ENCODE measurements at regions not wholly inside any gene's neighbourhood (a gene's known extent, or its start where the extent isn't known, plus 50 kb on each side); places are given as distances from the start of the nearest gene placed in this dataset.

- Histone ChIP-seq H3K9ac (ENCODE audit: low read length) (no peak overlapping the region), H3K27me3 (ENCODE audit: insufficient read depth, low read length) (no peaks in the 10 kb centered on the region), H4K20me1 (ENCODE audit: insufficient read depth, low read length) (no peaks in the 10 kb centered on the region), H3K4me1 (ENCODE audit: insufficient read depth, low read length, severe bottlenecking) (no peaks in the 10 kb centered on the region), H3K27ac (ENCODE audit: low read depth, low read length, poor library complexity, severe bottlenecking) (no peak overlapping the region), H3K9me3 (ENCODE audit: low read length) (no peaks in the 10 kb centered on the region), H2AFZ (ENCODE audit: low read length) (no peak overlapping the region), H3K4me2 (ENCODE audit: low read length) (no peak overlapping the region), H3F3A (ENCODE audit: insufficient read depth, low read length) (no peaks in the 10 kb centered on the region), H3K79me2 (ENCODE audit: insufficient read depth, low read length) (no peaks in the 10 kb centered on the region), H3K9me2 (ENCODE audit: low read depth, low read length) (no peaks in the 10 kb centered on the region), H3K4me3 (ENCODE audit: low read depth, low read length, poor library complexity, severe bottlenecking) (no peak overlapping the region), H3K36me3 (ENCODE audit: insufficient read depth, low read length) (no peaks in the 10 kb centered on the region)
- TF ChIP-seq EZH2 (IDR thresholded peaks at IDR 0.05; ENCODE audit: borderline replicate concordance, low read length) (no peak), CTCF (IDR thresholded peaks at IDR 0.05; ENCODE audit: low read length) (no peak)
These were observed 654.9 kb downstream of the FGF9 start for GRCh38 chr13:22325761-22326160.

GRCh38 chr13:22332416-22332815, 661.5 kb downstream of the FGF9 start:
- Histone ChIP-seq H3K9ac (ENCODE audit: low read length) (no peak overlapping the region), H3K27ac (ENCODE audit: low read depth, low read length, poor library complexity, severe bottlenecking) (no peak overlapping the region), H4K20me1 (ENCODE audit: insufficient read depth, low read length) (no peaks in the 10 kb centered on the region), H3K4me2 (ENCODE audit: low read length) (no peak overlapping the region), H3K4me1 (ENCODE audit: insufficient read depth, low read length, severe bottlenecking) (no peaks in the 10 kb centered on the region), H3F3A (ENCODE audit: insufficient read depth, low read length) (no peaks in the 10 kb centered on the region), H3K27me3 (ENCODE audit: insufficient read depth, low read length) (no peaks in the 10 kb centered on the region), H3K36me3 (ENCODE audit: insufficient read depth, low read length) (no peaks in the 10 kb centered on the region), H3K9me2 (ENCODE audit: low read depth, low read length) (no peaks in the 10 kb centered on the region), H3K9me3 (ENCODE audit: low read length) (no peaks in the 10 kb centered on the region), H3K79me2 (ENCODE audit: insufficient read depth, low read length) (no peaks in the 10 kb centered on the region), H2AFZ (ENCODE audit: low read length) (no peak overlapping the region), H3K4me3 (ENCODE audit: low read depth, low read length, poor library complexity, severe bottlenecking) (no peak overlapping the region)
- TF ChIP-seq CTCF (IDR thresholded peaks at IDR 0.05; ENCODE audit: low read length) (no peak), EZH2 (IDR thresholded peaks at IDR 0.05; ENCODE audit: borderline replicate concordance, low read length) (no peak)

GRCh38 chr13:22336460-22336859, 665.6 kb downstream of the FGF9 start:
- no peak overlapping the region for H3K4me3 ChIP-seq (ENCODE audit: low read depth, low read length, poor library complexity, severe bottlenecking)
- no peaks in the 10 kb centered on the region for H3F3A ChIP-seq (ENCODE audit: insufficient read depth, low read length)
- no peaks in the 10 kb centered on the region for H3K79me2 ChIP-seq (ENCODE audit: insufficient read depth, low read length)
- H3K9ac ChIP-seq (ENCODE audit: low read length) = no peak overlapping the region
- no peaks in the 10 kb centered on the region for H3K36me3 ChIP-seq (ENCODE audit: insufficient read depth, low read length)
- no peak overlapping the region for H3K4me2 ChIP-seq (ENCODE audit: low read length)
- H3K27ac ChIP-seq (ENCODE audit: low read depth, low read length, poor library complexity, severe bottlenecking) = no peak overlapping the region
- H3K9me3 ChIP-seq (ENCODE audit: low read length) = no peaks in the 10 kb centered on the region
- no peaks in the 10 kb centered on the region for H4K20me1 ChIP-seq (ENCODE audit: insufficient read depth, low read length)
- H3K27me3 ChIP-seq (ENCODE audit: insufficient read depth, low read length) = no peaks in the 10 kb centered on the region
- TF ChIP-seq CTCF (IDR thresholded peaks at IDR 0.05; ENCODE audit: low read length) = no peak
- TF ChIP-seq EZH2 (IDR thresholded peaks at IDR 0.05; ENCODE audit: borderline replicate concordance, low read length) = no peak
- H3K9me2 ChIP-seq (ENCODE audit: low read depth, low read length) = no peaks in the 10 kb centered on the region
- no peak overlapping the region for H2AFZ ChIP-seq (ENCODE audit: low read length)
- no peaks in the 10 kb centered on the region for H3K4me1 ChIP-seq (ENCODE audit: insufficient read depth, low read length, severe bottlenecking)
